GM21526 (cell line): ENCODE measurements at regions not wholly inside any gene's neighbourhood (a gene's known extent, or its start where the extent isn't known, plus 50 kb on each side); places are given as distances from the start of the nearest gene placed in this dataset.

Experiments used
- ATAC-seq: cut with Tn5 transposase; IDR thresholded peaks from one replicate; pipeline ENCODE4 v1.9.1; 2021; ENCODE audit warnings: moderate library complexity; ENCODE audit not compliant: unreplicated experiment, low FRiP score

- ATAC-seq: no peak
Observed at GRCh38 chr21:21715266-21715969, 717.2 kb downstream of the NCAM2 start.

GRCh38 chr21:21722731-21723130 lies 724.5 kb downstream of the NCAM2 start:
- no peak for ATAC-seq

GRCh38 chr21:21730512-21730911 lies 732.3 kb downstream of the NCAM2 start:
- no peak for ATAC-seq

GRCh38 chr21:21731626-21732025 lies 733.4 kb downstream of the NCAM2 start:
- ATAC-seq: no peak

GRCh38 chr21:21734088-21734487 lies 735.9 kb downstream of the NCAM2 start:
- ATAC-seq: no peak

- no peak for ATAC-seq
Observed at GRCh38 chr21:21737186-21737585, 739.0 kb downstream of the NCAM2 start.

GRCh38 chr21:21740207-21740606 lies 742.0 kb downstream of the NCAM2 start:
- no peak for ATAC-seq

GRCh38 chr21:21750124-21750825 lies 752.1 kb downstream of the NCAM2 start:
- no peak for ATAC-seq

- no peak for ATAC-seq
Observed at GRCh38 chr21:21751286-21751685, 753.1 kb downstream of the NCAM2 start.

- ATAC-seq: no peak
Observed at GRCh38 chr21:21762855-21763254, 764.6 kb downstream of the NCAM2 start.

GRCh38 chr21:21764281-21764680 lies 766.1 kb downstream of the NCAM2 start:
- no peak for ATAC-seq

GRCh38 chr21:21767276-21767675 lies 769.1 kb downstream of the NCAM2 start:
- ATAC-seq: no peak

GRCh38 chr21:21788591-21788990 lies 790.4 kb downstream of the NCAM2 start:
- ATAC-seq: no peak

- ATAC-seq: no peak
Observed at GRCh38 chr21:21801921-21802320, 803.7 kb downstream of the NCAM2 start.

- ATAC-seq: no peak
Observed at GRCh38 chr21:21806711-21807597, 808.7 kb downstream of the NCAM2 start.

GRCh38 chr21:21807598-21807903 lies 809.3 kb downstream of the NCAM2 start:
- ATAC-seq: no peak

- no peak for ATAC-seq
Observed at GRCh38 chr21:21813289-21813688, 815.1 kb downstream of the NCAM2 start.

- ATAC-seq: no peak
Observed at GRCh38 chr21:21813934-21814333, 815.7 kb downstream of the NCAM2 start.

- ATAC-seq: no peak
Observed at GRCh38 chr21:21816778-21817177, 818.6 kb downstream of the NCAM2 start.

- ATAC-seq: no peak
Observed at GRCh38 chr21:21818898-21819297, 820.7 kb downstream of the NCAM2 start.

GRCh38 chr21:21828130-21828529 lies 829.9 kb downstream of the NCAM2 start:
- ATAC-seq: no peak
